ENCODE measurements at regions not wholly inside any gene's neighbourhood (a gene's known extent, or its start where the extent isn't known, plus 50 kb on each side); places are given as distances from the start of the nearest gene placed in this dataset.

DNA sequence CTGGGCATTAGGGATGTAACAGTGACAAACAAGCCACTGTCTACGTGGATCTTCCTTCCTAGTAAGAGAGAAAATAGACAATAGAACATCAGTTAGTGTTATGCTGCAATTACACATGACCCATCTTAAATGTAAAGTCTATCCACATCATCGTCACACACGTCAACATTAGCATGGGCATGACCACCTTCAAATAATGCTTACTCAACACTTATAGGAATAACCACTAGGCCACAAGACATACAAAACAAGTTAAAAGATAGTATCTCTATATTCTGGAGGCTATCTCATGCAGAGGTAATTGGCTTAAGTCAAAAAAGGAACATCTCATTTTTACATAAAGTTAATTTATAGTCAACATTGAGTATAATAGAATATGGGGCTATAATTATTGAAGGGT lies 156.5 kb downstream of the MOXD1 start:
- no peak for DNase-seq (ENCODE audit: low read depth)

DNA sequence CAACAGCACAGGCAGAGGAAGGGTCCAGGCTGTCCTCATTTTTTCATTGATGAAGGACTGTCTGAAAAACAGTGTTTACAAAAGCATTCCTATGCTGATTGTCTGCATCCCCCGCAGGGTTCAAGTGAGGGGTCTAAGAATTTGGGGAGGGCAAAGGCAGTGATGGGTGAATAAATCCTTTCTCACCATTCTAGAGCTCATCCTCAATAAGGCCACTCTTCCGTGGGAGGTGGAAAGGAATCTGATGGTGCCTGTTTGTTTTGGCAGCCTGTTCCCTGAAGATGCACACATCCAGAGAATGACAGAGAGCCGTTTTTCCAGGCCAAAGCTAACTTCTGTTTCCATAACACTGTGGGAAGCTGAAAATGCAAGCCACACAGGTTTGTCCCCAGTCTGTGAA lies 164.5 kb downstream of the MOXD1 start:
- DNase-seq (ENCODE audit: low read depth), result peak; percentile 41

DNA sequence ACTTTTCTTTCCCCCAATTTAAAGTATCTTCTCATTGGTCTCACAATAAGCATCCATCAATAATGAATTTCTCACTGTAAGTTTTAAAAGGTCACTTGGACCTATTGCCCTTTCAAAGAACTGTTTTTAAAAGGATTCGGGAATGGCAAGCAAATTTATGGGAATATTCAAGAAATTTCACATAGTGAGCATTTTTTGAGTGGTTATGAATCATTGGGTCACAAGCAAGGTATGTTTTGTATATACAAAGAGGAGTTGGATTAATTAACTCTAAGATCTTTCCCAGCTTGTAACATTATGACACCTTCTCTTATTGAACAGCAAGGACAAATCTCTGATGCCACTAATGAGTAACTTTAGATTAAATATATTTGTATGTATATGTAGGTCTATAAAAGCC lies 165.0 kb downstream of the MOXD1 start:
- DNase-seq (ENCODE audit: low read depth), result peak; percentile 40

DNA sequence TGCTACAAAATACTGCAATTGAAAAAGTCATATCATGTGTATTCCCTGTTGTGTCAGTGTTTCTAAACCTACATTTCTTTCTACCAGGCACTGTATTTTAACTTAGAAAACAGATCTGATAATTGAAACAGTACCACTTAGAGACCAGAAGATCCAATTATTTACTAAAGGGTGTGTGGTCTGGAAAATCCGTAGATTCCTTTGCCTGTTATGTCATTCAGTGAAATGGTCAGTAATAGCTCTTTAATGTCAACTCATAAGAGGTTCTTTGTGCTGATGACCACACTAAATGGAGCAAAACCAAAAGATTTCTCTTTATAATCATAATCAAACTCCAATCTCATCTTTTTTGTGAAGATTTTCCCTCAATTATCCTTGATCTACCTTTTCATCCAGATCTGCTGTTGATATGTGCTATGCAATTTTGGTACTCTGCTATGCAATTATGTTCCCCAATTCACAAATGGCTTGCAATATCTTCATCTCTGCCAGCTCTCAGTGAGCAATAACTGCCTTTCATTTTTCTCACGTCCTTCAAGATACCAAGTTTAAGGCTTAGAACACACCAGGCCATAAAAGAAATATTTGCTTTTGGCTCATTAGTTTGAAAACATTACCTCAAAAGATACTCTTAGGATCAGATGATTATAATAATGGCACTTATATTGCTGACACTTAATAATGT lies 165.5 kb downstream of the MOXD1 start:
- DNase-seq (ENCODE audit: low read depth), result peak; percentile 22

DNA sequence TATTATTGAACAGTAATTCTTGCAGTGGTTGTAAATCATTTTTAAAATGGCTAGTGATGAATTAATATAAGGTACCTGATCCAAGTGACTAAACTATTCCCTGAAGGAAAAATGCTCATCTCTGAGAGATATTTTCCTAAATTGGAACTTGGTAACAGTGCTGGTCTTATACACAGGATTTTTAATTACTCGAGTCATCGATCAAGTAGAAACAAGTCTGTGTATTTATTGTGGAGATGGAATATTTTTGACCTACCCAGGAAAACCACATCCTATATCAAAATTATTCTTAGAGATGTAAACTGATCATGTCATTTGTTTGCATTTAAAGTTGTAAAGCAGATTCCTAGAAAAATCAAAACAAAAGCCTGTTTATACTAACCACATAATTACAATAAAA lies 166.9 kb downstream of the MOXD1 start:
- no peak for DNase-seq (ENCODE audit: low read depth)

DNA sequence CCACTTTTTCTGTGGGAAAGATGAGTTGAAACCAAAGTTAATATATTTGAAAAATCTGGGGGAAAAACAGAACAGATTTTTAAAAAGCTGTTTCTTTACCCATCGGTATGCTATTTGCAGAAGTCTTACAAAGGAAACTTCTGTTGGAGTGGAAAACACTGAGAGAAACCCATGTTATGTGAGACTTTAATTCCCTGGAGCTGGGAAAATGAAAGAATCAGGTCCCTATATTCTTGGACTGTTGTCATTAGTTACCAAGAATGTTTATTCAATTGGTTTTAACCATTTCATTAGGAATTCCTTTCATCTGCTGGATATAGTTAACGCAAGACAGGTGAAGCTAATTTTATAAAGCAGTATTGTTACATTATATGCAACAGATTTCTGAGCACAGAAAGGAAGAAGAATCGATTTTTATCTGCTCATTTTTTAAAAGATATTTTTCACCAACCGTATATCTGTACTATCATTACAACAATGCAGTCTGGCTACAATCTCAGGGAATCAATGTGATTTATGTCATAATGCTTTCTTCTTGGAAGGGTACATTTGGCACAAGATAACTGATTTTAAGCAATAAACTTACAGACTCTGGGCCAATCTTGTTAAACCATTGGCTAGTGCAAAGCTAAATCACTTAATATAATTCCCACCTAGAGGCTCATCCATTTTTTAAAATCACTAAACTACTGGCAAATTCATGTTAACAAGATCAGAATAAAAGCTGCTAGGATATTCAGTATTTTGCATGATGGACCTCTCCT lies 170.0 kb downstream of the MOXD1 start:
- DNase-seq (ENCODE audit: low read depth), result no peak

DNA sequence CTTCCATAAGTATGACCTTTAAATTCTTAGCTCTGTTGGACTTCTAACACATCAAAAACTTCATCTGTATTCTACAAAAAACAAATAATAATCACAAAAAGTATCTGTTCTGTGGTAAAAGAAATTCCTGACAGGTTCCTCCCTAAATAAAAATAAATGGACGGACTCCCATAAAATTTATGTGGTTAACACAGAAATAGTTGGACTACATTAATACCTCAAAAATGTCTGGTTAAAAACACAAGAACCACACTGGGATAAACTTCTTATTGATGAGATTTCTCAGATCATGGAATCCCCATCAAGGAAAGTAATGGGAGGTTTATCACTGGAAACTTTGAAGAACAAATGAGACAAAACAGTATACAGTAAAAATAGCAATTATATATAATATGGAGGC lies 172.4 kb downstream of the MOXD1 start:
- peak; percentile 34 for DNase-seq (ENCODE audit: low read depth)

DNA sequence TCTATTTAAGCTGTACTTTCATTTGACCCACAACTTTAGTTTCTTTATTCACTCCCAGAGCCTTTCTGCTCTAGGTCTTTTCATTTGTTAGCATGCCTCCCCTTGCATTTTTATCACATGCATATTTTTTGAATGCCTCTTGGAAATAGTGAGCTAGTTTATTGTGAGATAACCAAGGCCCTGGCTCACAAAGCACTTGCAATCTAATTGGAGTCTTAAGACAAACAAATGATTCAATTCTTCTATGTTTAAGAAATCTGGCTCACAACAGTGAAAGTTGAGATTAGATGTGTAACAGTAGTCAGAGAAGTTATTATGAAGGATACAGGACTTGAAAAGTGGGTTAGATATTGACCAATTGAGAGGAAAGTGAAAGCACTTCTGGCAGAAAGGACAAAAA lies 173.4 kb downstream of the MOXD1 start:
- DNase-seq (ENCODE audit: low read depth), result peak; percentile 96

DNA sequence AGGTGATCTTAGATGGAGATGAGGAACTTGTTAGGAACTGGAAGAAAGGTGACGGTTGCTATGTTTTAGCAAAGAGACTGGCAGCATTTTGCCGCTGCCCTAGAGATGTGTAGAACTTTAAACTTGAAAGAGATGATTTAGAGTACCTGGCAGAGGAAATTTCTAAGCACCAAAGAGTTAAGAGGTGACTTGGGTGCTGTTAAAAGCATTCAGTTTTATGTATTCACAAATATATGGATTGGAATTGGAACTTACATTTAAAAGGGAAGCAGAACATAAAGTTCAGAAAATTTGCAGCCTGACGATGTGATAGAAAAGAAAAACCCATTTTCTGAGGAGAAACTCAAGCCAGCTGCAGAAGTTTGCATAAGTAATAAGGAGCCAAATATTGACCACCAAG lies 176.3 kb downstream of the MOXD1 start:
- DNase-seq (ENCODE audit: low read depth), result no peak

DNA sequence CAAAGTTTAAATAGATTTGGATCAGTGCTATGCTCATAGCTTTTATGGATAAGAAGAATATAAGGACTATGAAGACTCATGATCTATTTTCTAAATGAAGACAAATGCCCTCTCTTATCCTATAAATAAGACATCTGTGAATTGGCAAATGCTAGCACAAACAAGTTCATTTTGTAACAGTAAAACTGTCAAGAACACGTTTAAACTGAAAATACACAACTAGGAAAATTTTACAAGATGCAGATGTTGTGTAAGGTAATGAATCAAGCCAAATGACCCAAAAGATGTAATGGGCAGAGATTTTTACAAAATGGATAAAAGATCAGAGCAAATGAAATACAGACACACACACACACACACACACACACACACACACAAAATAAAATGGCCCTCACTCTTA lies 180.5 kb downstream of the MOXD1 start:
- no peak for DNase-seq (ENCODE audit: low read depth)

DNA sequence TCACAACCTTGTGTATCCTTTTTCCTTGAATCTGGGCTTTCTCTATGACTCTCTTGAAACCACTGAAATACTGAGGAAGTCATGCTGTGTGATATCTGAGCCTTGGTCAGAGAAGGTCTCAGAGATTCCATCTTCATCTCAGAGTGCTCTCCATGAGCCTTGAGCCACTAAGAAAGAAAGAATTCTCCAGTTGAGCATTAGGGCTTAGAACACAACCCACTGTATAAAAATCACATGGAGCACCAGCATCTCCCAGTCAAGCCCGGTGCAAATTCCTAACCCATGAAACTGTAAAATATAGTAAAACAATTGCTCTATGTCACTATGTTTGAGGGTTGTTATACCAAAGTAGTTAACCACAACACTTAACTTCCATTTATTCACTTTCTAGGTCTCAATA lies 181.4 kb downstream of the MOXD1 start:
- DNase-seq (ENCODE audit: low read depth), result no peak

DNA sequence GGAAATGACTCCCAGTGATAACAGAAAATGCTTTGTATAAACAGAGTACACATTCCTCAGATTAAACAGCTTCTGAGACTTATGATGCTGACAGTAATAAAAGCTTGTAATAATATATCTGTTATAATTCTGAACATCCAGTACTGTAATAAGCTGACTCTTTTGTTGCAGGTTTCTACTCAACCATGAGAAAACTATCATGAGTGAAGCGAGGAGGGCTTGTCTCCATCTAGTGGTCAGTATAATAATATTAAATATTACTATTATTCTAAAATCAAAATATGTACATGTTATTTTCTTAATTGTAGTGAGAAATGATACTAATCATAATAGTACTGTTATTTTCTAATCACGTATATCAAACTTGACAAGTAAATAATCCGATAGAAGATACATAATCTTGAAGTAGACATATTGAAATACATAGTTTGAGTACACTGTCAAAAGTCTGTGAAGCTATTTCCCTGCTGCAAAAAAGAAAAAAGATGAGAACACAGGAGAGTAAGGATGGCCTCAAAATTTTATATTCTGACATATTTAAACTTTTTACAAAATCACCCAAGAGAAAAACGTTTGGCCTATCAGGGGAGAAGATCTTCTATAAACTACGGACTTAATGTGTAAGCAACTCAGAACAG lies 183.1 kb downstream of the MOXD1 start:
- DNase-seq (ENCODE audit: low read depth), result peak; percentile 73

DNA sequence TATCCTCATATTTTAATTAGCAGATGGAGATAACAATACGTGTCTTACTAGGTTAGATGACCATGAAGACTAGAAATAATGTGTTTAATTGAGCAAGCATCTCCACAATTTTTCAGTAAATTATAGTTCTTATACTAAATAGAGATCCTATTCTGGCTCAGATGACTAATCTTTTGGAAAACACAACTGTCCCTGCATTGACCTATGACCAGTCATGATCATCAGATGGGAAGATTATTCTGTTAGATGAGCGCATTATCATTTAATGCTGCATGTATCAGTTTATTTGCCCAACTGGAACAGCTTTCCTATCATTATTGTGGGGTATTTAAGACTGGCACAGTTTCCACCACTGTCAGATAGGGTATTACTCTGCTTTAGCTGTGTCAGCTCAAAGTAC lies 185.5 kb downstream of the MOXD1 start:
- DNase-seq (ENCODE audit: low read depth), result no peak

DNA sequence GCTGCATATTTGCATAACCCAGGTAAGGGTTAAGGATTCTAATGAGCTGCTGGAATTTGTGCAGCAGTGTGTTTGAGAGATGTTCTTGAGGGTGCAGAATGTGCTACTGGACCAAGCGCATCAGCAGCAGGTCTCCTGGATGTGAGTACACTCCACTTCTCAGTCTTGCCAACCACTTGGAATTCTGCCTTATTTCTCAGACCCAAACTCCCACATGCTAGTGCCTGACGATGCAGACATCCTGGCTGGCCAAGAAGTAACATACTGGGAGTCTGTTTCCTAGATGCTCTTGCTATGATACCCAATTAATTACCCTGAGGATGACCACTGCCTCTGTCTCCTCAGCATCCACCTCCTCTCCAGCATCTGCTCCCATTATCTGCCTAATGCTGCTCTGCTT lies 186.6 kb downstream of the MOXD1 start:
- DNase-seq (ENCODE audit: low read depth), result no peak

DNA sequence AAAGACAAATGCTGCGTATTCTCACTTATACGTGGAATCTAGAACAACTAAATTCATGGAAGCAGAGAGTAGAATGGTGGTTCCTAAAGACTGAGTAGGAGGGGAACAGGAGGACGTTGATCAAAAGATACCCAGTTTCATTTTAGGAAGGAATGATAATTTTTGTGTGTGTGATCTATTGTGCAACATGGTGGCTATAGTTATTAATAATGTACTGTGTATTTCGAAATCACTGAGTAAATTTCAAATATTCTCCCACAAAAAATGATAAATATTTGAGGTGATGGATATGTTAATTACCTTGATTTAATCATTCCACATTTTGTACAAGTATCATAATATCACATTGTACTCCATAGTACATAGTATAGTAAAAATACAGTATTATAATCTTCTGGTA lies 187.5 kb downstream of the MOXD1 start:
- DNase-seq (ENCODE audit: low read depth), result no peak

DNA sequence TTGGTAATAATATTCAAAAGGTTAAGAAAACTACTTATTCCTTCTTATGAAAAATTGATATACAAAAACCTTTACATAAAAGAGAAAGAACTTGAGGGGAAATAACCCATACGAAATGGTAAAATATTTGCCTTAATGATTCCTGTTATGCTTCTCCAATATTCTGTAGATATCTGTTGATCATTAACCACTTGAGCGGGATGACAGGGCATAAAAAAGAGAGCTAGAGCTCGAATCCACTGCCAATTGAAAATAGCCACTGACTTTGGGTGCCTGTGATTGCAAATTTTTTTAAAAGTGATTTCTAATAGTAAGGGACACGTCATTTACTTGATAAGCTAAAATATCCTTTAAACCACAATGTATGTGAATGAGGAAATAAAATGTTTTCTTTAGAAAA lies 188.1 kb downstream of the MOXD1 start:
- no peak for DNase-seq (ENCODE audit: low read depth)

DNA sequence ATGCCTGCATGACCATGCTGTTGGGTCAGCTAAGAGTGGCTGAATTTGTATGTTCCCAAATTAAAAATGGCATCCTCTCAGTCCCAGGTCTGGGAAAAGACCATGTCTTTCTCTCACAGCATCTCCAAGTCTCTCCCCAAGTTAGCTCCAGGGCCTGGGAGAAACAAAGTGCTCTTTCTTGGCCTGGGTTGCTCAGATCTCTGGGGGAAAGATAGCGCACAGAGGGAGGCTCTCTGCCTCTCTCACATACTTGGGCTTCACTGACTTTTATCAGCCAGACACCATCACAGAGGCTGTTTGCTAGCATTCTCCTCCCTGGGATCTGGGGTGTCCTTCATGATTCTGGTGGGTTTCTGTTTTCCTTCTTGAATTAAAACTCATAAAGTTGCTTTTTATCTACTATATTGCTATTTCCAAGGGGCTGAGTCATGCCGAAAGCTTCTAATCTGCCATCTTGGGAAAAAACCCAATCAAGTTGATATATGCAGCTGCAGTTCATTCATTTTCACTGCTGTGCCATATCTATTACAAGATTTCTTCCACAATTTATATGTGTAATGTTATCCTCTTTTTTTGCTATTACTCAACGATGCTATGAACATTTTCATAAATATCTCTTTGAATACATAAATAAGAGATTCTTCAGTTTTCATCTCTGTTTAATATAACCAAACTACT lies 190.2 kb downstream of the MOXD1 start:
- DNase-seq (ENCODE audit: low read depth), result no peak

DNA sequence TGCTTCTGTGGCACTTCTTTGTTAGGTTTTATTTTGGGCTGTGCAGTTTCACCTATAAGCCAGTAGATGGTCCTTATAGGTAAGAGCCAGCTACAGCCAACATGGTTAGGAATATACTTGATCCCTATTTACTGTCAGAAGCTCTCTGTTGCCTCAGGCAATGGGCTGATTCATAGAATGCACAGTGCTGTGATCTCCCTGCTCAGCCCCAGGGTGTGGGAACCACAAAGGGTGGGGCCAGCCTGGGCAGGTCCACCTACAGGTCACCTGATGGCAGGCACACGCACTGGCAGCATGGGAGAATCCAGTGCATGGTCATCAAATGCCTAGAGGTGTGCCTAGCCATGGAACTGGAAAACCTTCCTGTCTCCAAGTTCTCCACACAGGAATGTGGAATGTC lies 191.9 kb downstream of the MOXD1 start:
- peak; percentile 36 for DNase-seq (ENCODE audit: low read depth)

DNA sequence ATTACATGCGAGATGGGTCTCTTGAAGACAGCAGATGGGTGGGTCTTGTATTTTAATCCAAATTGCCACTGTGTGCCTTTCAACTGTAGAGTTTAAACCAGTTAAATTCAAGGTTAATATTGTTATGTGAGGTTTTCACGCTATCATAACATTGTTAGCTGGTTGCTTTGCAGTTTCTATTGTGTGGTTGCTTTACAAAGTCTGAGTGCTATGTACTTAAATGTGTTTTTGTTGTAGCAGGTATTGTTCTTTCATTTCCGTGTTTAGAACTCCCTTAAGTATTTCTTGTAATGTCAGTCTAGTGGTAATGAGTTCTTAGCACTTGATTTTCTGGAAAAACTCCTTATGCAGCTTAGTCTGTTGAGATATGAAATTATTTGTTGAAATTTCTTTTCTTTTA lies 193.3 kb downstream of the MOXD1 start:
- no peak for DNase-seq (ENCODE audit: low read depth)

DNA sequence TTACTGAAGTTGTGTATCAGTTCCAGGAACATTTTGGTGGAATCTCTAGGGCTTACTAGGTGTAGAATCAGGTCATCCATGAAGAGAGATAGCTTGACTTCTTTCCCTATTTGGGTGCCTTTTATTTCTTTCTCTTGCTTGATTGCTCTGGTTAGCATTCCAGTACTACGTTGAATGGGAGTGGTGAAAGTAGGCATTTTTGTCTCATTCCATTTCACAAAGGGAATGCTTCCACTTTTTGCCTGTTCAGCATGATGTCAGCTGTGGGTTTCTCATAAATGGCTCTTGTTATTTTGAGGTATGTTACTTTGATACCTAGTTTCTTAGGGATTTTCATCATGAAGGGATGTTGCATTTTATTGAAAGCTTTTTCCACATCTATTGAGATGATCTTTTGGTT lies 195.3 kb downstream of the MOXD1 start:
- peak; percentile 53 for DNase-seq (ENCODE audit: low read depth)

DNA sequence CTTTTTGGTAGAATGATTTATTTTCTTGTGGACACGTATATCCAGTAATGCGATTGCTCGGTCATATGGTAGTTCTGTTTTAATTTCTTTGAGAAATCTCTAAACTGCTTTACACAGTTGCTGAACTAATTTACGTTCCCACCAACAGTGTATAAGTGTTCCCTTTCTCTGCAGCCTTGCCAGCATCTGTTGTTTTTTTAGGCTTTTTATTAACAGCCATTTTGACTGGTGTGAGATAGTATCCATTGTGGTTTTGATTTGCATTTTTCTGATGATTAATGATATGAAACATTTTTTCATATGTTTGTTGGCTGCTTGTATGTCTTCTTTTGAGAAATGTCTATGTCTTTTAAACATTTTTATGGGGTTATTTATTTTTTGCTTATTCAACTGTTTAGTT lies 196.7 kb downstream of the MOXD1 start:
- no peak for DNase-seq (ENCODE audit: low read depth)

DNA sequence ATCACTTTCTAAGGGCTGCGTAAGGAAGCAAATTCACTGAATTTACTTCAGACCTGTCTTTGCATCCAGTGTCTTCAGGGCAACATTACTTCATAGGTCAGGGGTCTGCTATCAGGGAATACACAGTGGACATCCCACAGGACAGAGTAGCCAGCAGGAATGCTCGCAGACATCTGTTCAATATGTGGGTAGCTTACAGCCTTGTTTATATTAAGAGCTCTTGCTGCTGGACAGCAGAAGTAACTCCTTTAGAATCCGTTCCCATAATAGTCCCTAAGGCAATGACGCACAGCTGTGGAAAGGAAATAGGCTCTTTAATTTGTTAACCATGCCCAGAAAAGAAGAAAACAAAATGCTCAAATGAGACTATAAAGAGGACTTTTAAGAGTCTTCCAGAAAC lies 198.7 kb downstream of the MOXD1 start:
- peak; percentile 91 for DNase-seq (ENCODE audit: low read depth)

DNA sequence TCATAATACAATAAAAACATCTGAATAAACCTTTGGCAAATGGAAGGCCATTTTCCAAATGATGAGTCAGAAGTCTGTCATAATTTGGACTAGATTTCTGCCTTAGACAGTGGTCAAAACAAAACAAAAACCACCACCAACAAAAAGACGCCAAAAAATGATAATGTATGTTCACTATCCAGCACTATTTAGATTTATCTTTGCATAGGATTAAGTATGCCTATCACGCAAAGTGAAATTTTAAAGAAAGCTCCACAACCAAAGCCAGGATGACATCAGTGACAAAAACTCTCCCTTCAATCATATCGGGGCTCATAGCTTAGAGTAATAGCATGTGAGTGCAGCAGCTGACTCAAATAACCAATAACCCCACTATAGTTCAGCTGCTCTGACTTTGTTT lies 201.9 kb downstream of the MOXD1 start:
- DNase-seq (ENCODE audit: low read depth), result peak; percentile 83
